K562 (cell line): ENCODE measurements at regions not wholly inside any gene's neighbourhood (a gene's known extent, or its start where the extent isn't known, plus 50 kb on each side); places are given as distances from the start of the nearest gene placed in this dataset.

Experiments used
- ATAC-seq: fragments of 200-7000 bp; cut with Tn5 transposase; 3 replicates; pipeline ENCODE4 v1.9.1; 2020; ENCODE audit warnings: moderate library complexity
- BruUV-seq: library from RNA; stranded (reverse); fragments of 400-500 nt; replicated peaks from 2 replicates; lab custom pipeline; 2021; lab: Mats Ljungman, UMichigan
- CTCF ChIA-PET: fragments of 300-600 bp; formaldehyde crosslinking; extraction: SDS; loops from one replicate; lab custom pipeline; 2021; ENCODE audit warnings: low intra/inter-chr PET ratio; lab: Yijun Ruan, JAX
- POLR2A ChIA-PET: fragments of 300-600, 350-650 bp; sonication (Branson Sonifier 250); formaldehyde crosslinking; extraction: SDS; loops from one replicate; lab custom pipeline; 2021; ENCODE audit warnings: antibody characterized with exemption, inconsistent platforms; lab: Yijun Ruan, JAX
- DNase-seq, 4 experiments: peaks; one replicate each; pipeline versions ENCODE4 v3.0.0 to v3.0.0-alpha.2; 2011 to 2018; ENCODE audit warnings: low spot score in 3 of 4, mixed read lengths in 3 of 4; ENCODE audit errors: extremely low read depth in 1 of 4
- FAIRE-seq: peaks from 2 replicates; lab custom pipeline; 2011; peaks lifted over from hg19 to GRCh38; lab: Jason Lieb, UNC
- H2AFZ ChIP-seq: 2 replicates; pipeline ENCODE4 v1.6.0; 2011; ENCODE audit warnings: low read depth, low read length, control low read depth, inconsistent platforms
- H3K27ac ChIP-seq: fragments of 200-600 bp; 3 replicates; pipeline ENCODE4 v1.8.0; 2011; ENCODE audit warnings: low read depth, mild to moderate bottlenecking, control low read depth, inconsistent platforms, low read length, moderate library complexity, mixed read lengths; ENCODE audit errors: extremely low read depth
- H3K27me3 ChIP-seq, 2 experiments: fragments of 300-600 bp in 1 of 2; 2 replicates in 1 of 2; 3 replicates in 1 of 2; pipeline versions ENCODE4 v1.6.0 to v1.8.0; 2011; ENCODE audit warnings: inconsistent platforms in 2 of 2, low read length in 2 of 2, mild to moderate bottlenecking in 1 of 2, mixed read lengths in 1 of 2, moderate library complexity in 1 of 2; ENCODE audit not compliant: control insufficient read depth in 2 of 2, insufficient read depth in 2 of 2
- H3K36me3 ChIP-seq: fragments of 300-600 bp; 3 replicates; pipeline ENCODE4 v1.8.0; 2011; ENCODE audit warnings: mild to moderate bottlenecking, low read length, inconsistent platforms; ENCODE audit not compliant: control insufficient read depth, insufficient read depth
- H3K4me1 ChIP-seq, 2 experiments: fragments of 200-600 bp in 1 of 2; replicated peaks in 1 of 2; 2 replicates in 1 of 2; 3 replicates in 1 of 2; pipeline versions ENCODE4 v1.5.1 to v1.8.0; 2011; ENCODE audit warnings: inconsistent platforms in 2 of 2, low read length in 2 of 2, mild to moderate bottlenecking in 1 of 2, mixed read lengths in 1 of 2, moderate library complexity in 1 of 2; ENCODE audit not compliant: control insufficient read depth in 2 of 2, insufficient read depth in 2 of 2
- H3K4me2 ChIP-seq: 2 replicates; pipeline ENCODE4 v1.6.1; 2011; ENCODE audit warnings: low read length, control low read depth, inconsistent platforms, mixed read lengths; ENCODE audit not compliant: insufficient read depth
- H3K4me3 ChIP-seq: fragments of 200-600 bp; sonication (generic), shearing (Covaris generic); 2 replicates; pipeline ENCODE4 v1.5.1; 2016; ENCODE audit warnings: control low read depth, inconsistent platforms
- H3K79me2 ChIP-seq: fragments of 200-600 bp; 3 replicates; pipeline ENCODE4 v1.8.0; 2011; ENCODE audit warnings: low read length, inconsistent platforms; ENCODE audit not compliant: control insufficient read depth, insufficient read depth
- H3K9ac ChIP-seq, 2 experiments: 2 replicates each; pipeline versions ENCODE4 v1.6.0 to v1.6.1; 2011; ENCODE audit warnings: low read depth in 2 of 2, low read length in 2 of 2, control low read depth in 1 of 2, inconsistent platforms in 1 of 2, mild to moderate bottlenecking in 1 of 2, mixed read lengths in 1 of 2; ENCODE audit not compliant: insufficient read depth in 1 of 2
- H3K9me1 ChIP-seq: one replicate; pipeline ENCODE4 v1.6.0; 2011; ENCODE audit warnings: inconsistent platforms, mild to moderate bottlenecking, low read length, moderate library complexity; ENCODE audit not compliant: control insufficient read depth, insufficient read depth
- H3K9me3 ChIP-seq: replicated peaks from 2 replicates; pipeline ENCODE4 v1.5.1; 2011; ENCODE audit warnings: low read depth, low read length, inconsistent platforms; ENCODE audit not compliant: control insufficient read depth, insufficient read depth
- H4K20me1 ChIP-seq: replicated peaks from 2 replicates; pipeline ENCODE4 v1.6.1; 2011; ENCODE audit warnings: low read length, inconsistent platforms, mixed read lengths; ENCODE audit not compliant: control insufficient read depth, insufficient read depth
- CHD2 ChIP-seq: IDR thresholded peaks from 2 replicates; pipeline ENCODE4 v1.6.1; 2011; ENCODE audit warnings: low read depth, low read length
- COPS2 ChIP-seq: fragments of 450-650 bp; conservative IDR thresholded peaks from 2 replicates; pipeline ENCODE4 v1.6.1; 2016; ENCODE audit warnings: mild to moderate bottlenecking, moderate library complexity
- ERF ChIP-seq: fragments of 450-650 bp; formaldehyde crosslinking; IDR thresholded peaks from 2 replicates; pipeline ENCODE4 v1.4.0; 2020; ENCODE audit warnings: mild to moderate bottlenecking, mixed read lengths
- HDAC2 ChIP-seq: fragments of 450-650 bp; IDR thresholded peaks from 2 replicates; pipeline ENCODE4 v1.6.1; 2016; ENCODE audit warnings: mild to moderate bottlenecking
- JUN ChIP-seq, 2 experiments: sonication (generic) in 1 of 2; formaldehyde crosslinking in 1 of 2; IDR thresholded peaks; 2 replicates each; pipeline versions ENCODE4 v1.6.1 to v1.8.0; 2012 to 2022; ENCODE audit warnings: borderline replicate concordance in 2 of 2, mild to moderate bottlenecking in 2 of 2, improper control_type of control experiment in 1 of 2, low read depth in 1 of 2, low read length in 1 of 2, missing genetic modification reagents in 1 of 2
- KLF1 ChIP-seq: fragments of 450-650 bp; IDR thresholded peaks from 2 replicates; pipeline ENCODE4 v1.6.1; 2016; ENCODE audit warnings: missing genetic modification characterization, missing compliant biosample characterization
- PHTF2 ChIP-seq: fragments of 250-450 bp; sonication (Bioruptor Pico); IDR thresholded peaks from 2 replicates; pipeline ENCODE4 v1.5.0; 2021; ENCODE audit warnings: mild to moderate bottlenecking
- RBBP5 ChIP-seq: fragments of 200-600 bp; sonication (generic); IDR thresholded peaks from 2 replicates; pipeline ENCODE4 v1.6.1; 2012; ENCODE audit warnings: borderline replicate concordance, mild to moderate bottlenecking, low read length, control low read depth, inconsistent platforms; ENCODE audit not compliant: insufficient read depth, poor library complexity, severe bottlenecking
- RCOR1 ChIP-seq, 2 experiments: IDR thresholded peaks; 2 replicates each; pipeline ENCODE4 v1.6.1; 2012; ENCODE audit warnings: low read depth in 2 of 2, low read length in 2 of 2, borderline replicate concordance in 1 of 2, improper control_type of control experiment in 1 of 2
- SLC30A9 ChIP-seq: fragments of 250-450 bp; sonication (Bioruptor Pico); IDR thresholded peaks from 2 replicates; pipeline ENCODE4 v1.8.0; 2022; ENCODE audit warnings: mild to moderate bottlenecking, moderate library complexity
- SMARCC2 ChIP-seq: fragments of 450-650 bp; IDR thresholded peaks from 2 replicates; pipeline ENCODE4 v1.6.1; 2017; ENCODE audit warnings: antibody characterized with exemption, moderate library complexity, mild to moderate bottlenecking, low read depth
- SUPT5H ChIP-seq: fragments of 450-650 bp; IDR thresholded peaks from 2 replicates; pipeline ENCODE4 v1.6.1; 2016
- TAF1 ChIP-seq: IDR thresholded peaks from 2 replicates; pipeline ENCODE4 v1.6.1; 2011; ENCODE audit warnings: mild to moderate bottlenecking, low read length, moderate library complexity; ENCODE audit not compliant: insufficient read depth, control insufficient read depth, severe bottlenecking; ENCODE audit errors: extremely low read depth
- U2AF2 ChIP-seq: fragments of 200-400 bp; formaldehyde crosslinking; optimal IDR thresholded peaks from 2 replicates; pipeline ENCODE3; 2017; ENCODE audit warnings: low read depth, mild to moderate bottlenecking, low read length
- ZFX ChIP-seq: sonication (generic); formaldehyde crosslinking; IDR thresholded peaks from 2 replicates; pipeline ENCODE4 v1.8.0; 2022; ENCODE audit warnings: mild to moderate bottlenecking, missing genetic modification reagents, moderate library complexity
- ZNF282 ChIP-seq: sonication (generic); formaldehyde crosslinking; IDR thresholded peaks from 2 replicates; pipeline ENCODE4 v1.8.1; 2023; ENCODE audit warnings: missing genetic modification reagents
- WGBS: fragments of 100-300 bp; shearing (Covaris generic); methylation state at CpG from one replicate; pipeline ENCODE4 v1.1.6; 2016; ENCODE audit warnings: low coverage, mixed read lengths; ENCODE audit not compliant: insufficient coverage; ENCODE audit errors: missing lambda C conversion rate; 5-methylcytosine and 5-hydroxymethylcytosine counted together
- in situ Hi-C: fragments of 300-500 bp; cut with MboI; formaldehyde crosslinking; loops from 4 replicates; pipeline ENCODE4 v1.15.0; 2018; ENCODE audit warnings: inconsistent platforms, mixed read lengths
- intact Hi-C: fragments of 100-400 bp; cut with micrococcal nuclease; formaldehyde crosslinking; loops from 2 replicates; pipeline ENCODE4 v1.14.2; 2022
- TF ChIP-seq, protein P1 (sequence below): fragments of 250-450 bp; sonication (Bioruptor Pico); IDR thresholded peaks from 2 replicates; pipeline ENCODE4 v1.8.0; 2021; ENCODE audit warnings: mild to moderate bottlenecking, moderate library complexity

DNA sequence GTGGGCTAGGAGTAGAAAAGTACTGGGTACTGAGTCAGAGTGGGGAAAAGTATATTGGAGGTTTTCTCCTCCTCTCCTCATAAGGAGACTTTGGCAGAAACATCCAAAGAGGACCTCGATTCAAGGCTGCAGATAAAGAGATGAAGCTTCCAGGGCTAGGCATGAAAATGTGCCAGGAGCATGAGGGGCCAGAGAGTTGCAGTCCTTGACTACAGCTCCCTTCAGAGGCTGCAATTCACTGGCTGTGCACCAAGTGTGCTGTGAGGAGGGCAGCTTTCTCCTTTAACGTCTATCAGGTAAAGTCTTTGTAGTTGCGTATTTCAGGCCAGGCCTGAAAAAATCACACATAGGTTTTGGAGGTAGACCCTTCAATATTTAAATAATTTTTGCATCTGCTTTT lies 174.9 kb upstream of the VEGFC start:
- TF ChIP-seq JUN (IDR thresholded peaks at IDR 0.05; ENCODE audit: borderline replicate concordance, low read depth, low read length), result no peak
- TF ChIP-seq JUN (CRISPR knock-in tag; IDR thresholded peaks at IDR 0.05; ENCODE audit: borderline replicate concordance), result no peak
- no peak for TF ChIP-seq HDAC2
- TF ChIP-seq SLC30A9 (CRISPR knock-in tag), result no peak
- no peak for TF ChIP-seq CHD2
- no peak for TF ChIP-seq TAF1
- no peak for TF ChIP-seq ERF (CRISPR knock-in tag)
- in situ Hi-C loops, result no loop called here
- Histone ChIP-seq H3K27me3 (no peaks in the 10 kb centered on the region), H4K20me1 (no peaks in the 10 kb centered on the region), H3K79me2 (no peaks in the 10 kb centered on the region), H3K9me1 (no peaks in the 10 kb centered on the region), H3K9ac (no peak overlapping the region), H3K4me3 (no peak overlapping the region), H3K27ac (no peak overlapping the region), H3K4me2 (no peak overlapping the region), H3K4me1 (no peaks in the 10 kb centered on the region), H3K36me3 (no peaks in the 10 kb centered on the region), H3K9me3 (no peaks in the 10 kb centered on the region; the same call in 1 of the 2 replicates), H2AFZ (no peak overlapping the region)
- ATAC-seq (no peak), DNase-seq (no peak), FAIRE-seq (no peak)
- intact Hi-C loops, result no loop called here
- no TSS peak for BruUV-seq
- 0% methylated on average over 3 of the region's 3 CpGs for WGBS
- ChIA-PET CTCF (no interaction called here), POLR2A (no interaction called here)

DNA sequence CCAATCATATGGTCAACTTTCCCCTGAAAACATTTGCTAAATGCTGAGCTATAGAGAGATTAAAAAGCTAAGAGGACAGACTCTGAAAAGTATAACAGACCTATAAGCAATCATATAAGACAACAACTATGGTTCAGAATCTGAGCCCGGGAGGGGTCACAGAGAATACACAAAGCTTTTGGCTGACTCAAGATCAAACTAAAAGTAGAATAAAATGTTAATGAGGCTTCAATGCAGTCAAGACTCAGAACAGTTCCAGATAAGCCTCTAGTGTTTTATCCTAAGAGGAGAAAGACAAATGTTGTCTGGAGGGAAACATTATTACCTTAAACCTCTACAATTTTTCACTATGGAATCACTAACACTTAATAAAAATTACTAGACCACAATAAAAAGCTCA lies 175.4 kb upstream of the VEGFC start:
- intact Hi-C loops (no loop called here), in situ Hi-C loops (no loop called here)
- DNase-seq, result no peak
- Histone ChIP-seq H3K9me1 (no peaks in the 10 kb centered on the region), H3K79me2 (no peaks in the 10 kb centered on the region), H4K20me1 (no peaks in the 10 kb centered on the region), H3K27ac (no peak overlapping the region), H3K36me3 (no peaks in the 10 kb centered on the region), H3K4me1 (no peaks in the 10 kb centered on the region), H3K27me3 (no peaks in the 10 kb centered on the region), H3K4me2 (no peak overlapping the region), H2AFZ (no peak overlapping the region), H3K9ac (no peak overlapping the region), H3K9me3 (no peaks in the 10 kb centered on the region; the same call in 1 of the 2 replicates), H3K4me3 (no peak overlapping the region)
- ATAC-seq, result no peak
- TF ChIP-seq KLF1 (tag), result no peak
- no peak for TF ChIP-seq ZNF282 (CRISPR knock-in tag)
- no peak for TF ChIP-seq SMARCC2
- TF ChIP-seq ZFX (CRISPR knock-in tag), result no peak
- no peak for TF ChIP-seq COPS2
- no peak for TF ChIP-seq U2AF2
- no peak for TF ChIP-seq RBBP5
- TF ChIP-seq PHTF2, result no peak
- TF ChIP-seq, protein P1, sequence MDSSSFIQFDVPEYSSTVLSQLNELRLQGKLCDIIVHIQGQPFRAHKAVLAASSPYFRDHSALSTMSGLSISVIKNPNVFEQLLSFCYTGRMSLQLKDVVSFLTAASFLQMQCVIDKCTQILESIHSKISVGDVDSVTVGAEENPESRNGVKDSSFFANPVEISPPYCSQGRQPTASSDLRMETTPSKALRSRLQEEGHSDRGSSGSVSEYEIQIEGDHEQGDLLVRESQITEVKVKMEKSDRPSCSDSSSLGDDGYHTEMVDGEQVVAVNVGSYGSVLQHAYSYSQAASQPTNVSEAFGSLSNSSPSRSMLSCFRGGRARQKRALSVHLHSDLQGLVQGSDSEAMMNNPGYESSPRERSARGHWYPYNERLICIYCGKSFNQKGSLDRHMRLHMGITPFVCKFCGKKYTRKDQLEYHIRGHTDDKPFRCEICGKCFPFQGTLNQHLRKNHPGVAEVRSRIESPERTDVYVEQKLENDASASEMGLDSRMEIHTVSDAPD, result no peak
- TF ChIP-seq RCOR1 (IDR thresholded peaks at IDR 0.05; ENCODE audit: borderline replicate concordance in 1 of 2, low read depth in 2 of 2, low read length in 2 of 2), result no peak
- no peak for TF ChIP-seq SUPT5H
- ChIA-PET CTCF (no interaction called here), POLR2A (no interaction called here)
- BruUV-seq, result no TSS peak
- 10% methylated on average over 1 of the region's 1 CpG for WGBS
- no peak for FAIRE-seq
